Loucy (cell line): ENCODE measurements at regions not wholly inside any gene's neighbourhood (a gene's known extent, or its start where the extent isn't known, plus 50 kb on each side); places are given as distances from the start of the nearest gene placed in this dataset.

Source experiments
- H2AFZ ChIP-seq: fragments of 200-600 bp; sonication (generic); 2 replicates; pipeline ENCODE4 v1.6.0; 2016; ENCODE audit warnings: antibody characterized with exemption, mild to moderate bottlenecking, low read length, moderate library complexity
- H3F3A ChIP-seq: fragments of 200-600 bp; 2 replicates; pipeline ENCODE4 v1.6.0; 2016; ENCODE audit warnings: antibody characterized with exemption, low read depth, mild to moderate bottlenecking
- H3K27me3 ChIP-seq: fragments of 200-600 bp; sonication (generic); 2 replicates; pipeline ENCODE4 v1.6.1; 2014; ENCODE audit warnings: low read length, mild to moderate bottlenecking; ENCODE audit not compliant: insufficient read depth, poor library complexity, severe bottlenecking
- H3K36me3 ChIP-seq: fragments of 200-600 bp; sonication (generic); 2 replicates; pipeline ENCODE4 v1.6.1; 2016; ENCODE audit warnings: low read length; ENCODE audit not compliant: insufficient read depth
- H3K4me1 ChIP-seq: fragments of 200-600 bp; sonication (generic); 2 replicates; pipeline ENCODE4 v1.5.1; 2014; ENCODE audit warnings: low read length, mild to moderate bottlenecking; ENCODE audit not compliant: insufficient read depth, poor library complexity, severe bottlenecking
- H3K4me2 ChIP-seq: fragments of 200-600 bp; sonication (generic); 2 replicates; pipeline ENCODE4 v1.6.0; 2014; ENCODE audit warnings: antibody characterized with exemption, low read length, low read depth, mild to moderate bottlenecking; ENCODE audit not compliant: poor library complexity, severe bottlenecking
- H3K4me3 ChIP-seq: fragments of 200-600 bp; sonication (generic); 2 replicates; pipeline ENCODE4 v1.5.1; 2014; ENCODE audit warnings: low read length, mild to moderate bottlenecking, mixed read lengths; ENCODE audit not compliant: poor library complexity, severe bottlenecking
- H3K79me2 ChIP-seq: fragments of 200-600 bp; sonication (generic); 2 replicates; pipeline ENCODE4 v1.6.1; 2014; ENCODE audit warnings: low read length; ENCODE audit not compliant: insufficient read depth
- H3K9ac ChIP-seq: fragments of 200-600 bp; sonication (generic); 2 replicates; pipeline ENCODE4 v1.6.0; 2014; ENCODE audit warnings: mild to moderate bottlenecking, low read depth, low read length, moderate library complexity; ENCODE audit not compliant: poor library complexity, severe bottlenecking
- H3K9me2 ChIP-seq: fragments of 200-600 bp; sonication (generic); replicated peaks from 2 replicates; pipeline ENCODE4 v1.6.1; 2016; ENCODE audit warnings: low read depth, low read length, mixed read lengths
- H3K9me3 ChIP-seq: fragments of 200-600 bp; sonication (generic); 2 replicates; pipeline ENCODE4 v1.6.1; 2014; ENCODE audit warnings: mild to moderate bottlenecking, antibody characterized with exemption, low read length, low read depth; ENCODE audit not compliant: insufficient read depth
- H4K20me1 ChIP-seq: fragments of 200-600 bp; sonication (generic); 2 replicates; pipeline ENCODE4 v1.6.0; 2014; ENCODE audit warnings: antibody characterized with exemption, low read length, mild to moderate bottlenecking; ENCODE audit not compliant: insufficient read depth, poor library complexity, severe bottlenecking
- EZH2phosphoT487 ChIP-seq: fragments of 200-600 bp; IDR thresholded peaks from 2 replicates; pipeline ENCODE4 v1.6.1; 2018; ENCODE audit warnings: antibody characterized with exemption, mild to moderate bottlenecking, moderate library complexity, borderline replicate concordance
- TF ChIP-seq, protein P1 (sequence below): fragments of 200-600 bp; sonication (generic); conservative IDR thresholded peaks from 2 replicates; pipeline ENCODE4 v1.5.1; 2014; ENCODE audit warnings: mild to moderate bottlenecking, antibody characterized with exemption, low read length

DNA sequence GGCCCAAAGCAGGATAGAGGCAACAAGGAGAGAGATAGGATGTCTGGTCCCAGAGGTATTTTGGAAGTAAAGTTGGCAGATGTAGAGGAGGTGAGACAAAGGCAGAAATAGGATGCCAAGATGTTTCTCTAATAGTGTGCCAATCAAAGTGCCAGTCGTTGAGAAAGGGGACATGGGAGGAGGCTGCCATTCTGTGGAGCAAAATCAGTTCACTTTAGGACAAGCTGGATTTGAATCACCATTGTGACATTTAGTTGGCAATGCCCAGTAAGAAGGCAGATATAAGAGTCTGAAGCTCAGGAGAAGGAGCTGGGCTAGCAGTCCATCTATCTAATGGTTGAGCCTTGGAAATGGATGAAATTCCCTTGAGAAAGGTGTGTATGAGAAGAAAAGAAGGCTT is 53.8 kb downstream of the ADRB2 start:
- Histone ChIP-seq H2AFZ (no peak overlapping the region), H4K20me1 (no peaks in the 10 kb centered on the region), H3K79me2 (no peaks in the 10 kb centered on the region), H3K27me3 (no peaks in the 10 kb centered on the region), H3K9ac (no peak overlapping the region), H3K9me2 (no peaks in the 10 kb centered on the region), H3F3A (no peaks in the 10 kb centered on the region), H3K4me3 (no peak overlapping the region), H3K4me2 (no peak overlapping the region), H3K36me3 (no peaks in the 10 kb centered on the region), H3K4me1 (no peaks in the 10 kb centered on the region), H3K9me3 (no peaks in the 10 kb centered on the region)
- TF ChIP-seq EZH2phosphoT487, result no peak
- TF ChIP-seq, protein P1, sequence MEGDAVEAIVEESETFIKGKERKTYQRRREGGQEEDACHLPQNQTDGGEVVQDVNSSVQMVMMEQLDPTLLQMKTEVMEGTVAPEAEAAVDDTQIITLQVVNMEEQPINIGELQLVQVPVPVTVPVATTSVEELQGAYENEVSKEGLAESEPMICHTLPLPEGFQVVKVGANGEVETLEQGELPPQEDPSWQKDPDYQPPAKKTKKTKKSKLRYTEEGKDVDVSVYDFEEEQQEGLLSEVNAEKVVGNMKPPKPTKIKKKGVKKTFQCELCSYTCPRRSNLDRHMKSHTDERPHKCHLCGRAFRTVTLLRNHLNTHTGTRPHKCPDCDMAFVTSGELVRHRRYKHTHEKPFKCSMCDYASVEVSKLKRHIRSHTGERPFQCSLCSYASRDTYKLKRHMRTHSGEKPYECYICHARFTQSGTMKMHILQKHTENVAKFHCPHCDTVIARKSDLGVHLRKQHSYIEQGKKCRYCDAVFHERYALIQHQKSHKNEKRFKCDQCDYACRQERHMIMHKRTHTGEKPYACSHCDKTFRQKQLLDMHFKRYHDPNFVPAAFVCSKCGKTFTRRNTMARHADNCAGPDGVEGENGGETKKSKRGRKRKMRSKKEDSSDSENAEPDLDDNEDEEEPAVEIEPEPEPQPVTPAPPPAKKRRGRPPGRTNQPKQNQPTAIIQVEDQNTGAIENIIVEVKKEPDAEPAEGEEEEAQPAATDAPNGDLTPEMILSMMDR, result no peak

DNA sequence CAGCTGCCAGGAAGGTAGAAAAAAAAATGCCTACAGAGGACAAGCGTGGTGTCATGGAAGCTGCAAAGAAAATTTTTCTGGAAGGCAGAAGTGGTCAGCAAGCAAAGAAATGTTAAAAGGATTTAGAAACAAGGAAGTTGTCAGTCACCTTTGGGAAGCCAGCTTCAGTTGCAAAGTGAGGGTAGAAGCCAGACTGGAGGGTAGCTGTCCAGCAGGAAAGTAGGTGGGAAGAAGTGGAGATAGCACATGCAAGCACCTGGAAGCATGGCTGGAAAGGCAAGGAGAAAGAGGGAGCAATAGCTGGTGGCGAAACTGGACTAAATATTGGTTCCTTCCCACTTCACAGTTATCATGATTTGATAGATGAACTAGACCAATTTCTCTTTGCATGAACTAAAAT is 54.3 kb downstream of the ADRB2 start:
- TF ChIP-seq, protein P1, result no peak
- TF ChIP-seq EZH2phosphoT487, result no peak
- Histone ChIP-seq H3K4me3 (no peak overlapping the region), H3K9me2 (no peaks in the 10 kb centered on the region), H3K79me2 (no peaks in the 10 kb centered on the region), H3K9me3 (no peaks in the 10 kb centered on the region), H3K9ac (no peak overlapping the region), H3K4me1 (no peaks in the 10 kb centered on the region), H4K20me1 (no peaks in the 10 kb centered on the region), H2AFZ (no peak overlapping the region), H3F3A (no peaks in the 10 kb centered on the region), H3K36me3 (no peaks in the 10 kb centered on the region), H3K27me3 (no peaks in the 10 kb centered on the region), H3K4me2 (no peak overlapping the region)

DNA sequence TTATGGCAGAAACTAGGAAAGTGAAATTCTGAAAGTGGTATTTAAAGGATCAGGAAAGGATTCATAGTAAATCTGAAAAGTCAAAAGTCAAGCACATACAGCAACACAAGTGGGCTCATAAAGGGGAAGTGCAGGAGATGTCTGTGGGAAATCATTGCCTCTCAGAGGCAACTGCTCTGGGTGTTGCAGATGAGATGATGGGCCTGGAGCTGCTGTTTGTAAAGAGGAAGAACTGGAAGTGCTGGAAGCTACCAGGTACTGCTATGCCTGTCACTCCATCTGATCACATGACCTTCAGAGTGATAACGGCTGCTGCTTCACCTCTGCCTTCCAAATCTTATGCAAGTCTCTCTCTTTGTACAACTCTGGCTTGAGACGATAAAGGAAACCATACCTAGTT is 55.9 kb downstream of the ADRB2 start:
- no peak overlapping the region for H2AFZ ChIP-seq
- H3K79me2 ChIP-seq, result no peaks in the 10 kb centered on the region
- 0 out of 2 replicates have a peak, but pooled peaks cover 4% of the 10 kb centered on the region for H3K9me2 ChIP-seq
- no peak for TF ChIP-seq EZH2phosphoT487
- TF ChIP-seq, protein P1, result no peak
- H3F3A ChIP-seq, result no peaks in the 10 kb centered on the region
- no peaks in the 10 kb centered on the region for H3K9me3 ChIP-seq
- no peak overlapping the region for H3K4me3 ChIP-seq
- no peak overlapping the region for H3K9ac ChIP-seq
- no peaks in the 10 kb centered on the region for H4K20me1 ChIP-seq
- H3K4me2 ChIP-seq, result no peak overlapping the region
- H3K27me3 ChIP-seq, result no peaks in the 10 kb centered on the region
- H3K36me3 ChIP-seq, result no peaks in the 10 kb centered on the region
- no peaks in the 10 kb centered on the region for H3K4me1 ChIP-seq
